NCI-H1930 (cell line): ENCODE measurements at regions not wholly inside any gene's neighbourhood (a gene's known extent, or its start where the extent isn't known, plus 50 kb on each side); places are given as distances from the start of the nearest gene placed in this dataset.

ENCODE experiments used
- DNase-seq, 2 experiments: peaks; one replicate each; lab custom pipeline; 2025; lab: John Stamatoyannopoulos, UW

- DNase-seq = no peak
Measured at GRCh38 chr13:21757763-21758162, 86.9 kb downstream of the FGF9 start.

GRCh38 chr13:21758441-21758840, 87.6 kb downstream of the FGF9 start:
- DNase-seq = no peak

GRCh38 chr13:21759463-21759862, 88.6 kb downstream of the FGF9 start:
- no peak for DNase-seq

GRCh38 chr13:21759911-21760310, 89.0 kb downstream of the FGF9 start:
- no peak for DNase-seq

GRCh38 chr13:21761770-21762169, 90.9 kb downstream of the FGF9 start:
- DNase-seq = no peak

GRCh38 chr13:21762512-21762911, 91.6 kb downstream of the FGF9 start:
- no peak for DNase-seq

GRCh38 chr13:21767032-21767431, 96.2 kb downstream of the FGF9 start:
- DNase-seq = no peak

- no peak for DNase-seq
Measured at GRCh38 chr13:21771075-21771474, 100.2 kb downstream of the FGF9 start.

- DNase-seq = no peak
Measured at GRCh38 chr13:21777166-21777565, 106.3 kb downstream of the FGF9 start.

- DNase-seq = no peak
Measured at GRCh38 chr13:21777813-21778212, 106.9 kb downstream of the FGF9 start.

- DNase-seq = no peak
Measured at GRCh38 chr13:21782736-21783135, 111.9 kb downstream of the FGF9 start.

- DNase-seq = no peak
Measured at GRCh38 chr13:21785990-21786389, 115.1 kb downstream of the FGF9 start.

- DNase-seq = no peak
Measured at GRCh38 chr13:21796066-21796465, 125.2 kb downstream of the FGF9 start.

- DNase-seq = no peak
Measured at GRCh38 chr13:21796775-21797514, 126.1 kb downstream of the FGF9 start.

GRCh38 chr13:21797736-21798135, 126.9 kb downstream of the FGF9 start:
- DNase-seq = no peak

GRCh38 chr13:21798181-21798580, 127.3 kb downstream of the FGF9 start:
- no peak for DNase-seq

- no peak for DNase-seq
Measured at GRCh38 chr13:21799671-21800070, 128.8 kb downstream of the FGF9 start.

GRCh38 chr13:21800837-21801616, 130.2 kb downstream of the FGF9 start:
- no peak for DNase-seq

GRCh38 chr13:21805733-21806132, 134.9 kb downstream of the FGF9 start:
- no peak for DNase-seq

GRCh38 chr13:21812192-21812626, 141.3 kb downstream of the FGF9 start:
- no peak for DNase-seq

GRCh38 chr13:21813110-21813509, 142.2 kb downstream of the FGF9 start:
- no peak for DNase-seq

- DNase-seq = no peak
Measured at GRCh38 chr13:21813844-21814243, 143.0 kb downstream of the FGF9 start.

- DNase-seq = no peak
Measured at GRCh38 chr13:21814604-21815003, 143.7 kb downstream of the FGF9 start.
